ENCODE measurements at regions not wholly inside any gene's neighbourhood (a gene's known extent, or its start where the extent isn't known, plus 50 kb on each side); places are given as distances from the start of the nearest gene placed in this dataset.

- no peak overlapping the region for H3K27ac ChIP-seq
- no peaks in the 10 kb centered on the region for H3K4me1 ChIP-seq
- H3K36me3 ChIP-seq: no peaks in the 10 kb centered on the region
- ATAC-seq (no peak), DNase-seq (no peak)
- TF ChIP-seq CTCF (IDR thresholded peaks at IDR 0.05): no peak
- no peaks in the 10 kb centered on the region for H3K27me3 ChIP-seq
- no peak overlapping the region for H3K4me3 ChIP-seq
- H3K9me3 ChIP-seq: no peaks in the 10 kb centered on the region
- intact Hi-C loops (cut with DNase I): no loop called here
These were observed 857.8 kb upstream of the B3GALT2 start for GRCh38 chr1:194043984-194044755.

- Histone ChIP-seq H3K27me3 (no peaks in the 10 kb centered on the region), H3K9me3 (no peaks in the 10 kb centered on the region), H3K36me3 (no peaks in the 10 kb centered on the region), H3K27ac (no peak overlapping the region), H3K4me3 (no peak overlapping the region), H3K4me1 (no peaks in the 10 kb centered on the region)
- no peak for ATAC-seq
- DNase-seq: peak in 2 of 4 donors; percentile 17 to 21
- intact Hi-C loops (cut with DNase I): no loop called here
- TF ChIP-seq CTCF (IDR thresholded peaks at IDR 0.05): no peak
These were observed 856.3 kb upstream of the B3GALT2 start for GRCh38 chr1:194042736-194043135.

- intact Hi-C loops (cut with DNase I): no loop called here
- Histone ChIP-seq H3K27ac (no peak overlapping the region), H3K9me3 (peaks cover 0 to under 1% of the 10 kb centered on the region in 2 donors), H3K36me3 (no peaks in the 10 kb centered on the region), H3K4me1 (no peaks in the 10 kb centered on the region), H3K4me3 (no peak overlapping the region), H3K27me3 (no peaks in the 10 kb centered on the region)
- TF ChIP-seq CTCF (IDR thresholded peaks at IDR 0.05): no peak
- DNase-seq (no peak), ATAC-seq (no peak)
These were observed 854.1 kb upstream of the B3GALT2 start for GRCh38 chr1:194040496-194040895.

GRCh38 chr1:194039578-194039977 lies 853.2 kb upstream of the B3GALT2 start:
- Histone ChIP-seq H3K9me3 (peaks cover 0 to 7% of the 10 kb centered on the region in 2 donors), H3K36me3 (no peaks in the 10 kb centered on the region), H3K27ac (no peak overlapping the region), H3K4me1 (no peaks in the 10 kb centered on the region), H3K27me3 (no peaks in the 10 kb centered on the region), H3K4me3 (no peak overlapping the region)
- no peak for TF ChIP-seq CTCF (IDR thresholded peaks at IDR 0.05)
- DNase-seq (no peak), ATAC-seq (no peak)
- intact Hi-C loops (cut with DNase I): no loop called here

GRCh38 chr1:194033646-194034045 lies 847.2 kb upstream of the B3GALT2 start:
- intact Hi-C loops (cut with DNase I): no loop called here
- no peak for TF ChIP-seq CTCF (IDR thresholded peaks at IDR 0.05)

More at GRCh38 chr1:194033646-194034045, 847.2 kb upstream of the B3GALT2 start:
- peaks cover 0 to 21% of the 10 kb centered on the region in 2 donors for H3K9me3 ChIP-seq
- H3K36me3 ChIP-seq: no peaks in the 10 kb centered on the region
- H3K4me1 ChIP-seq: no peaks in the 10 kb centered on the region
- no peak for ATAC-seq
- H3K4me3 ChIP-seq: no peak overlapping the region
- no peak for DNase-seq
- H3K27me3 ChIP-seq: no peaks in the 10 kb centered on the region
- H3K27ac ChIP-seq: no peak overlapping the region

All from left lung (tissue), 4 donors.